ENCODE measurements at regions not wholly inside any gene's neighbourhood (a gene's known extent, or its start where the extent isn't known, plus 50 kb on each side); places are given as distances from the start of the nearest gene placed in this dataset.

GRCh38 chr4:107449611-107450369 lies 270.2 kb downstream of the PAPSS1 start:
- TF ChIP-seq MYC (IDR thresholded peaks at IDR 0.05; ENCODE audit: insufficient read depth, insufficient read length, insufficient replicate concordance, low read length, severe bottlenecking) (no peak), GABPA (IDR thresholded peaks at IDR 0.05; ENCODE audit: low read depth) (no peak)
